ENCODE measurements at regions not wholly inside any gene's neighbourhood (a gene's known extent, or its start where the extent isn't known, plus 50 kb on each side); places are given as distances from the start of the nearest gene placed in this dataset.

- DNase-seq (ENCODE audit: low read depth, low spot score): no peak
Observed at GRCh38 chr2:147553775-147554271, 291.0 kb upstream of the ACVR2A start.

- no peak for DNase-seq (ENCODE audit: low read depth, low spot score)
Observed at GRCh38 chr2:147550995-147551731, 293.7 kb upstream of the ACVR2A start.

- no peak for DNase-seq (ENCODE audit: low read depth, low spot score)
Observed at GRCh38 chr2:147549054-147549453, 295.8 kb upstream of the ACVR2A start.

- DNase-seq (ENCODE audit: low read depth, low spot score): no peak
Observed at GRCh38 chr2:147548451-147548850, 296.4 kb upstream of the ACVR2A start.

GRCh38 chr2:147547440-147547839 is 297.4 kb upstream of the ACVR2A start:
- no peak for DNase-seq (ENCODE audit: low read depth, low spot score)

GRCh38 chr2:147546109-147546508 is 298.7 kb upstream of the ACVR2A start:
- DNase-seq (ENCODE audit: low read depth, low spot score): no peak

- no peak for DNase-seq (ENCODE audit: low read depth, low spot score)
Observed at GRCh38 chr2:147543056-147543455, 301.8 kb upstream of the ACVR2A start.

GRCh38 chr2:147542351-147542750 is 302.5 kb upstream of the ACVR2A start:
- DNase-seq (ENCODE audit: low read depth, low spot score): no peak

GRCh38 chr2:147541314-147541713 is 303.5 kb upstream of the ACVR2A start:
- DNase-seq (ENCODE audit: low read depth, low spot score): no peak

- no peak for DNase-seq (ENCODE audit: low read depth, low spot score)
Observed at GRCh38 chr2:147538821-147539220, 306.0 kb upstream of the ACVR2A start.

GRCh38 chr2:147538088-147538487 is 306.7 kb upstream of the ACVR2A start:
- no peak for DNase-seq (ENCODE audit: low read depth, low spot score)

- DNase-seq (ENCODE audit: low read depth, low spot score): no peak
Observed at GRCh38 chr2:147531269-147531668, 313.6 kb upstream of the ACVR2A start.

GRCh38 chr2:147530033-147530432 is 314.8 kb upstream of the ACVR2A start:
- DNase-seq (ENCODE audit: low read depth, low spot score): no peak

GRCh38 chr2:147525819-147526489 is 318.9 kb upstream of the ACVR2A start:
- no peak for DNase-seq (ENCODE audit: low read depth, low spot score)

- no peak for DNase-seq (ENCODE audit: low read depth, low spot score)
Observed at GRCh38 chr2:147524912-147525311, 319.9 kb upstream of the ACVR2A start.

GRCh38 chr2:147523415-147523814 is 321.4 kb upstream of the ACVR2A start:
- no peak for DNase-seq (ENCODE audit: low read depth, low spot score)

GRCh38 chr2:147521936-147522335 is 322.9 kb upstream of the ACVR2A start:
- DNase-seq (ENCODE audit: low read depth, low spot score): no peak

GRCh38 chr2:147520817-147521216 is 324.0 kb upstream of the ACVR2A start:
- no peak for DNase-seq (ENCODE audit: low read depth, low spot score)

GRCh38 chr2:147519178-147519577 is 325.7 kb upstream of the ACVR2A start:
- no peak for DNase-seq (ENCODE audit: low read depth, low spot score)

- DNase-seq (ENCODE audit: low read depth, low spot score): no peak
Observed at GRCh38 chr2:147515213-147515612, 329.6 kb upstream of the ACVR2A start.

- DNase-seq (ENCODE audit: low read depth, low spot score): no peak
Observed at GRCh38 chr2:147512206-147512605, 332.6 kb upstream of the ACVR2A start.

GRCh38 chr2:147511491-147511948 is 333.3 kb upstream of the ACVR2A start:
- DNase-seq (ENCODE audit: low read depth, low spot score): no peak

GRCh38 chr2:147509821-147510220 is 335.0 kb upstream of the ACVR2A start:
- DNase-seq (ENCODE audit: low read depth, low spot score): no peak

Measured in smooth muscle cell of the brain vasculature (primary cell).